ENCODE measurements at regions not wholly inside any gene's neighbourhood (a gene's known extent, or its start where the extent isn't known, plus 50 kb on each side); places are given as distances from the start of the nearest gene placed in this dataset.
"Not testable (repeated sequence)": the region's sequence is repeated elsewhere in the genome, so short reads cannot be mapped to it uniquely, and the experiment has no call there.

- not testable (repeated sequence) for TF ChIP-seq CTCF, POLR2A (IDR thresholded peaks at IDR 0.05)
Measured at GRCh38 chr22:11829426-11829825, 3698.6 kb upstream of the OR11H1 start.

Data from heart left ventricle (tissue), 13 donors.